Esophagus muscularis mucosa (tissue), 4 donors: ENCODE measurements at regions not wholly inside any gene's neighbourhood (a gene's known extent, or its start where the extent isn't known, plus 50 kb on each side); places are given as distances from the start of the nearest gene placed in this dataset.

Experiments
- DNase-seq: peaks from one replicate; pipeline ENCODE4 v3.0.0-alpha.2; 2017; ENCODE audit errors: extremely low spot score
- H3K27ac ChIP-seq, 4 donors: fragments of 200-600 bp; sonication (generic); replicated peaks in 1 of 4; 1 replicate in 3 of 4; 2 replicates in 1 of 4; pipeline ENCODE4 v1.5.1; 2016 to 2019; ENCODE audit warnings: mild to moderate bottlenecking in 1 of 4
- H3K27me3 ChIP-seq, 4 donors: fragments of 200-600 bp; sonication (generic); one replicate each; pipeline versions ENCODE4 v1.5.1 to v1.6.0; 2016 to 2019
- H3K36me3 ChIP-seq, 4 donors: fragments of 200-600 bp; sonication (generic); one replicate each; pipeline ENCODE4 v1.5.1; 2016 to 2019
- H3K4me1 ChIP-seq, 4 donors: fragments of 200-600 bp; sonication (generic); one replicate each; pipeline ENCODE4 v1.5.1; 2016 to 2019
- H3K4me3 ChIP-seq, 4 donors: fragments of 200-600 bp; sonication (generic); 1 replicate in 2 of 4; 2 replicates in 2 of 4; pipeline ENCODE4 v1.5.1; 2016 to 2019; ENCODE audit warnings: mild to moderate bottlenecking in 4 of 4, moderate library complexity in 1 of 4
- H3K9me3 ChIP-seq, 4 donors: fragments of 200-600 bp; sonication (generic); 1 replicate in 3 of 4; 2 replicates in 1 of 4; pipeline ENCODE4 v1.5.1; 2016 to 2019
- CTCF ChIP-seq, 3 experiments: fragments of 200-600 bp in 2 of 3; fragments of 450-650 bp in 1 of 3; sonication (generic) in 2 of 3; IDR thresholded peaks; one replicate each; pipeline ENCODE4 v1.5.1; 2017 to 2019; ENCODE audit warnings: antibody characterized with exemption in 3 of 3, mild to moderate bottlenecking in 2 of 3, moderate library complexity in 1 of 3
- EP300 ChIP-seq: sonication (generic); formaldehyde crosslinking; IDR thresholded peaks from one replicate; pipeline ENCODE4 v1.6.1; 2017; ENCODE audit warnings: antibody characterized with exemption
- POLR2A ChIP-seq: fragments of 450-650 bp; IDR thresholded peaks from one replicate; pipeline ENCODE4 v1.6.1; 2017; ENCODE audit warnings: antibody characterized with exemption, moderate library complexity, mild to moderate bottlenecking, low read depth
- POLR2AphosphoS5 ChIP-seq, 2 donors: sonication (generic); formaldehyde crosslinking; IDR thresholded peaks; one replicate each; pipeline ENCODE4 v1.6.1; 2017; ENCODE audit warnings: antibody characterized with exemption in 2 of 2
- WGBS: methylation state at CpG from one replicate; pipeline ENCODE4 v1.1.5; 2018; 5-methylcytosine and 5-hydroxymethylcytosine counted together
- intact Hi-C: fragments of 100-400 bp; cut with DNase I; formaldehyde crosslinking; loops from one replicate; pipeline ENCODE4 v1.15.1; 2023

- H3K9me3 ChIP-seq, result no peaks in the 10 kb centered on the region
- no peaks in the 10 kb centered on the region for H3K36me3 ChIP-seq
- no peak overlapping the region for H3K27ac ChIP-seq
- intact Hi-C loops, result no loop called here
- 79% methylated on average over 2 of the region's 2 CpGs for WGBS
- no peaks in the 10 kb centered on the region for H3K27me3 ChIP-seq
- H3K4me1 ChIP-seq, result no peaks in the 10 kb centered on the region
- no peak for DNase-seq
- no peak for TF ChIP-seq POLR2AphosphoS5 (IDR thresholded peaks at IDR 0.05)
- TF ChIP-seq CTCF (IDR thresholded peaks at IDR 0.05), result no peak
- TF ChIP-seq EP300, result no peak
- TF ChIP-seq POLR2A, result no peak
- H3K4me3 ChIP-seq, result no peak overlapping the region
These were observed 388.9 kb upstream of the SGCD start for GRCh38 chr5:155938051-155938450.

GRCh38 chr5:155941340-155941739, 385.6 kb upstream of the SGCD start:
- TF ChIP-seq POLR2AphosphoS5 (IDR thresholded peaks at IDR 0.05) (no peak), EP300 (no peak), POLR2A (no peak), CTCF (IDR thresholded peaks at IDR 0.05) (no peak)
- Histone ChIP-seq H3K9me3 (no peaks in the 10 kb centered on the region), H3K27me3 (no peaks in the 10 kb centered on the region), H3K4me3 (no peak overlapping the region), H3K27ac (no peak overlapping the region), H3K36me3 (no peaks in the 10 kb centered on the region), H3K4me1 (no peaks in the 10 kb centered on the region)
- intact Hi-C loops, result loop anchor here (10.0 kb wide), 1 partner anchor 993 kb away; no protein-coding TSS in a partner anchor
- no peak for DNase-seq

GRCh38 chr5:155943516-155944407, 383.2 kb upstream of the SGCD start:
- DNase-seq, result no peak
- no peak for TF ChIP-seq POLR2AphosphoS5 (IDR thresholded peaks at IDR 0.05)
- peak; percentile 66 to 83 (median 80) for TF ChIP-seq CTCF (IDR thresholded peaks at IDR 0.05)
- no peak for TF ChIP-seq POLR2A
- no peak for TF ChIP-seq EP300
- no peaks in the 10 kb centered on the region for H3K9me3 ChIP-seq
- intact Hi-C loops, result loop anchor here (2.0 to 10.0 kb wide), 2 partner anchors 881 to 991 kb away; no protein-coding TSS in a partner anchor
- 41% methylated on average over 2 of the region's 2 CpGs for WGBS
- H3K4me3 ChIP-seq, result no peak overlapping the region
- no peaks in the 10 kb centered on the region for H3K27me3 ChIP-seq
- H3K27ac ChIP-seq, result no peak overlapping the region
- no peaks in the 10 kb centered on the region for H3K4me1 ChIP-seq
- no peaks in the 10 kb centered on the region for H3K36me3 ChIP-seq

GRCh38 chr5:155947394-155948062, 379.4 kb upstream of the SGCD start:
- intact Hi-C loops, result loop anchor here (10.0 kb wide), 1 partner anchor 987 kb away; no protein-coding TSS in a partner anchor
- H3K36me3 ChIP-seq, result no peaks in the 10 kb centered on the region
- H3K27ac ChIP-seq, result no peak overlapping the region
- DNase-seq, result no peak
- H3K27me3 ChIP-seq, result no peaks in the 10 kb centered on the region
- H3K4me3 ChIP-seq, result no peak overlapping the region
- 84% methylated on average over 4 of the region's 4 CpGs for WGBS
- H3K4me1 ChIP-seq, result peaks cover 0 to 2% (median 0%) of the 10 kb centered on the region in 4 donors
- no peaks in the 10 kb centered on the region for H3K9me3 ChIP-seq
- TF ChIP-seq EP300, result no peak
- TF ChIP-seq POLR2AphosphoS5 (IDR thresholded peaks at IDR 0.05), result no peak
- TF ChIP-seq CTCF (IDR thresholded peaks at IDR 0.05), result no peak
- no peak for TF ChIP-seq POLR2A
